Left lobe of liver (tissue), 2 donors: ENCODE measurements at regions not wholly inside any gene's neighbourhood (a gene's known extent, or its start where the extent isn't known, plus 50 kb on each side); places are given as distances from the start of the nearest gene placed in this dataset.
"Not testable (repeated sequence)": the region's sequence is repeated elsewhere in the genome, so short reads cannot be mapped to it uniquely, and the experiment has no call there.

Experiments
- ATAC-seq: fragments of 200-7000 bp; cut with Tn5 transposase; one replicate; pipeline ENCODE4 v1.9.1; 2020; ENCODE audit warnings: mild to moderate bottlenecking, moderate library complexity
- DNase-seq: peaks from one replicate; pipeline ENCODE4 v3.0.0-alpha.2; 2020; ENCODE audit warnings: low spot score
- donor health status: DM: no; HTN: no; CAD: no; lungs with moderate emphysema.
- donor health status: DM: no; HTN: yes; CAD: no.

GRCh38 chr1:96865731-96866685 lies 144.4 kb downstream of the PTBP2 start:
- DNase-seq (no peak), ATAC-seq (no peak)

- ATAC-seq (peak; percentile 38), DNase-seq (no peak)
These were observed 151.2 kb downstream of the PTBP2 start for GRCh38 chr1:96872757-96873156.

- no peak for DNase-seq
- no peak for ATAC-seq
These were observed 157.1 kb downstream of the PTBP2 start for GRCh38 chr1:96878640-96879039.

GRCh38 chr1:96880626-96881025 lies 159.0 kb downstream of the PTBP2 start:
- ATAC-seq (no peak), DNase-seq (no peak)

- ATAC-seq, result no peak
These were observed 160.5 kb downstream of the PTBP2 start for GRCh38 chr1:96882096-96882495.

GRCh38 chr1:96886474-96886873 lies 164.9 kb downstream of the PTBP2 start:
- DNase-seq, result no peak
- no peak for ATAC-seq

More at GRCh38 chr1:96882096-96882495, 160.5 kb downstream of the PTBP2 start:
- no peak for DNase-seq

- DNase-seq, result no peak
- no peak for ATAC-seq
These were observed 165.9 kb downstream of the PTBP2 start for GRCh38 chr1:96887501-96887900.

- DNase-seq (no peak), ATAC-seq (no peak)
These were observed 180.3 kb downstream of the PTBP2 start for GRCh38 chr1:96901783-96902363.

GRCh38 chr1:96912248-96912647 lies 190.7 kb downstream of the PTBP2 start:
- DNase-seq (no peak), ATAC-seq (no peak)

- not testable (repeated sequence) for ATAC-seq, DNase-seq
These were observed 194.1 kb downstream of the PTBP2 start for GRCh38 chr1:96915701-96916100.

GRCh38 chr1:96918406-96918805 lies 196.8 kb downstream of the PTBP2 start:
- ATAC-seq, result no peak

GRCh38 chr1:96922181-96922580 lies 200.6 kb downstream of the PTBP2 start:
- ATAC-seq (no peak), DNase-seq (no peak)

More at GRCh38 chr1:96918406-96918805, 196.8 kb downstream of the PTBP2 start:
- no peak for DNase-seq

GRCh38 chr1:96923753-96924152 lies 202.2 kb downstream of the PTBP2 start:
- DNase-seq, result no peak
- no peak for ATAC-seq

GRCh38 chr1:96926176-96926575 lies 204.6 kb downstream of the PTBP2 start:
- DNase-seq, result no peak
- ATAC-seq, result no peak

- no peak for DNase-seq
- no peak for ATAC-seq
These were observed 205.5 kb downstream of the PTBP2 start for GRCh38 chr1:96927125-96927524.

- ATAC-seq, result no peak
- DNase-seq, result no peak
These were observed 209.6 kb downstream of the PTBP2 start for GRCh38 chr1:96931136-96931535.

- ATAC-seq (no peak), DNase-seq (no peak)
These were observed 212.7 kb downstream of the PTBP2 start for GRCh38 chr1:96934282-96934681.

- DNase-seq (no peak), ATAC-seq (no peak)
These were observed 223.0 kb downstream of the PTBP2 start for GRCh38 chr1:96944432-96945092.

GRCh38 chr1:96945509-96946084 lies 224.0 kb downstream of the PTBP2 start:
- ATAC-seq, result no peak
- no peak for DNase-seq

GRCh38 chr1:96955307-96956012 lies 233.9 kb downstream of the PTBP2 start:
- DNase-seq (no peak), ATAC-seq (no peak)

GRCh38 chr1:96962216-96962615 lies 240.6 kb downstream of the PTBP2 start:
- no peak for DNase-seq
- ATAC-seq, result no peak
